Muscle of back (tissue), 3 donors: ENCODE measurements at regions not wholly inside any gene's neighbourhood (a gene's known extent, or its start where the extent isn't known, plus 50 kb on each side); places are given as distances from the start of the nearest gene placed in this dataset.
A peak's percentile ranks its signal among the peaks of the same experiment; 100 is the strongest.
"Not testable (repeated sequence)": the region's sequence is repeated elsewhere in the genome, so short reads cannot be mapped to it uniquely, and the experiment has no call there.

Experiments used
- DNase-seq, 3 donors: peaks; one replicate each; pipeline versions ENCODE4 v3.0.0 to v3.0.0-alpha.2; 2013

DNA sequence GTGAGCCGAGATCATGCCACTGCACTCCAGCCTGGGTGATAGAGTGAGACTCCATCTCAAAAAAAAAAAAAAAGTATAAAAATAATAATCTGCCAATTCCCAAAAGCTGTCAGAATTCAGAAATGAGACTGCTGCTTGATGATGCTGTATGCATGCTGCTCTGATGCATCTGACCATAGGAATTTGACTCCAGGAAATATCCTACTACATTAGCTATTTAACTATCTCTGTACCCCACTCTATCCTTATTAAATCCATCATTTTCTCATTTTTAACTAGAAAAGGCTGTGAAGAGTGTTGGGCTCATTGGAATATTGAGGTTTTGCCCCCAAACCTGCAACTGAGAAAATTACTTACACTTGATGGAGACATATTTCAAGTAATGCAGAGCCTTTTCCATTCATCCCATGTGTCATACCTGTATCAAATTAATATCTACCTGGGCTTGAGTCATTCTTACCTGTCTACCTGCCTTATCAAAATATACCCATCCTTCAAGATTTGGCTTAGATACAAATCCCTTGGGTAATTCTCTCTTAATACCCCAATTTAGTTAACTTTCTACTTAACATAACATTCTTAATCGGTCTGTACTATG, 135.2 kb upstream of the PREP start:
- DNase-seq: no peak

DNA sequence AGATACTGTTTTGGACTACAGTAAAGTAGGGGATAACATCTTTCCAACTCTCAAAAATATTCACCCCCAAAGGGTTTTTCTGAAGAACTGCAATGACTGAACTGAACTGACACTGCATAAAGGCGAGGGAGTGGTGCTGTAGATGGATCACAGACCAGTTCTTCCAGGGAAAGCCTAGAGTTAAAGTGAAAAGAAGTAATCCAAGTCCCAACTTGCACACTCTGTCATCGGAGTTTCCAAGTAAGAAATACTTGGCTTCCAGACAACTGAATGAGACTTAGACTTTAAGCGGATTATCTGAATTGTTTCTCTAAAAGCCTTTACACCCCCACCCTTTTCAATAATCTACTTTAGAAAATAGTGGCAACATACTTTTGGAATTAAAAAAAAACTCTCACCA, 134.1 kb upstream of the PREP start:
- DNase-seq: peak in 2 of 3 donors; percentile 33 to 42

DNA sequence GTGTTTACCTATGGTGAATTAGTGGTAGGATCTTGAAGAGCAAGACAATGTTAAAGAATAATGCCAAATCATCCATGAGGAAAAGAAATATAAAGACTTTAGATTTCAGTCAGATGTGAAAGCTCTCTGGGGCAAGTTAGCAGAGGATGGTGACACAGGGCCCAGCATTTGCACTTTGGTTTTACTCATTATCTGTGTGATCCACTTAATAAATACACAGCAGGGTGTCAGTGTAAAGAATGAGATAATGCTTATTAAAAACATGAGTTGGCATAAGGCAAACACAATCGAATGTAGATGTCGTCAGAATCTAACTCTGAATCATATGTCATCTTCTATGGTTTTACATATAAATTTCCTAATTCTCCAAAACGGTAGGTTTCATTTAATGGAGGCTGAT, 130.4 kb upstream of the PREP start:
- no peak for DNase-seq

DNA sequence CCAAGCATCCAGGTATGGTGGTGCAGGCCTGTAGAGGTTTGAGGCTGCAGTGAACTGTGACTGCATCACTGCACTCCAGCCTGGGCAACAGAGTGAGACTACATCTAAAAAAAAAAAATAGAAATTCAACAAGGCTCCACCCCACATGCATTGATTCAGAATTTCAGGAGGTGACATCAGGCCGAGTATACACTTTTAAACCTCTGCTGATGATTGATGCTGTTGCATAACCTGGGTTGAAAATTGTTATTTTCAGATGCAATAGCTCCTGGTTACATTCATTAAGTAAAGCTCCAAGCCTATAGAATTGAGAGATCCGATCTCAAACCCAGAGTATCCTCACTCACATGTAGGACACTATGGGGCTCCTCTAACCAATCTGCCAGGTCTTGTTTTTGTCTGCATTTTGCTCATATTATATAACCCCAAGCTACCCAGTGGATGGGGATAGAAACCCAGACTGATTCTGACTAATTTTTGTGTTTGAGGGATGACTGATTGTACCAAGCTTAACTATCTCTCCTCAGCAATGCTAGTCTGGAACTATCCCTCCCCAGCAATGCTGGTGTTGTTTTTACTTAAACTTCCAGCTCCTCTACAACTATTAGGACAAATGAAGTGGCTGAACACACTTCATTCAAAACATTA, 123.5 kb upstream of the PREP start:
- no peak for DNase-seq

DNA sequence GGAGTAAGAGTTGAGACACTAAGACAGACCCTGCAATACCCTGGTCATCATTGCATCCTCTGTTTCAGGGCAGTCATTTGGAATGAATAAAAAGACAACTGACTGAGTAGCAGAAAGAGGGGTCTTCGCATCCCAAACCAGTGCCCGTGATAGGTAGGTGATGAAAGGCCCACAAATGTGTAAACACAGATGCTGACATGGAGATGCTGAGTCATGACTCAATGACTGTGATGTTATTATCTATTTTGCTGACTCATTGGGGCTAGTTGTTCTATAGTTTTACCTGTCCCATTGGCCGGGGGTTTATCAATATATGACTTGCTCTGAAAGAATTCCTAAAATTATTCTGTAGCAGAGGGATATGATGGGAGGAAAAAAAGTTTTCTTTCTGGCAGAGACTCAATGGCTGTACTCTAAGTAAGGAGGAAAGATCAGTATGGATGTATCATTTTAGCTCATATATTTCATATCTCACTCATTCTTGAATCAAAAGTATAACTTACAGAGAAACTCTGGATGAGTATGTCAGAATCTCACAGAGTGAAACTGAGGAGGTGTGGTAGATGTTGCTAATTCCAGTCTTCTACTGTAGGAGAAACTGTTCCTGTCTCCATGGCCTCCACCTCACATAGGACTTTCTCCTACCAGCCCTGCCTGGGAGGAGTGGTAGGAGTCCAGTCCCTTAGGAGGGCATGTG, 119.9 kb upstream of the PREP start:
- DNase-seq: no peak

DNA sequence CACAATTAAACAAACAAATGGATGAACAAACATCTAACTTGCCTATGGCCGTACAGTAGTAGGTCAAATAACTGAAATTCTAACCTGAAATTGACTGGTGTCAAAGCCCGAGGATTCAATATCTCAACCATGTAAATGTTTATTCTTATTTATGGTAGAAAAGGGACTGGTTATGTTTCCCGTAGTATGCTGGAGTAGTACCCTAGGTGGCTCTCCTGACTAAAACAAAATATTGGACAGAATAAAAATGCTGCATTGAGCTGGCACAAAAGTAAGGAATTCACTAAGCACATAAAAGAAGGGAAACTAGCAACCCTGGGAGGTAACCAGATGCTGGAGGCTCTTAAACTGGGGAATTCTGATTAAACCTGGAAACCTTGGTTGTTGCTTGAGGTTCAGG, 117.1 kb upstream of the PREP start:
- DNase-seq: no peak

DNA sequence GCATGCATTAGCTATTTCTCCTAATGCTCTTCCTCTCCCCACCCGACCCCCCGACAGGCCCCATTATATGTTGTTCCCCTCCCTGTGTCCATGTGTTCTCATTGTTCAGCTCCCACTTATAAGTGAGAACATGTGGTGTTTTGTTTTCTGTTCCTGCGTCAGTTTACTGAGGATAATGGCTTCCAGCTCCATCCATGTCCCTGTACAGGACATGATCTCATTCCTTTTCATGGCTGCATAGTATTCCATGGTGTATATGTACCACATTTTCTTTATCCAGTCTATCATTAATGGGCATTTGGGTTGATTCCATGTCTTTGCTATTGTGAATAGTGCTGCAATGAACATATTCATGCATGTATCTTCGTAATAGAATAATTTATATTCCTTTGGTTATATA, 116.1 kb upstream of the PREP start:
- DNase-seq: not testable (repeated sequence)

DNA sequence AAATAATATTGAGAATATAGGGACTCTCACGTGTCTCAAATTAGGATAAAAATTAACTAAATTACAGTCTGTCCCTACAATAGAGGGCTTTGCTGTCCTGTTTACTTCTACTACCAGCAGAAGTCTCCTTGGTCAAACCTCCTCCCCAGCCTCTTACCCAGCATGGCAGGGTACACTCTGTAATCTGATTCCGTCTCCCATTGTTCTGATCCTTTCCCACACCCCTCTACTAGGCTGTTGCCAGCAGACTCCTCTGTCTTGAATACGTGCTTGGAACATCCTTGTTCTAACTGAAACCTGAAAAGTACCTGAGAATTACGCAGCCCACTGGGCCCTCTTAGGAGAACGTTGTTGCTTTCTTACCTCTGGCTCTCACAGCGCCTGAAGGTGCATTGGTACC, 112.2 kb upstream of the PREP start:
- DNase-seq: no peak

DNA sequence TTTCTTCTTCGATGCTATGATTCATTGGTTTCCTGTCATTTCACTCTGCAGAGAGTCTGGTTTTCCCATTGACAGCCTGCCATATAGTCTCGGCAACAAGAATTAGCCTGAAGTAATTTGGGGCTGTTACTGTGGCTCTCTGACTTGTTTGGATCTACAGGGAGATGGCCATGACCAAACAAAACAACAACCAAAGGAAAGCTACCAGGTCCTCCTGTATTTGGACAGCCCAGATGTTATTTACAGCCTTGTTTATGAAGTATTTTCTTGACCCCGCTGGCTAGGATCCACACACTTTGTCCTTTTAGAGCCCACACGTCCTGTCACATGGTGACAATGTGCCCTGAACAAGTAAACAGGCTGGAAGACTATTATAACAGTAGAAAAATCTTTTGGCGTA, 111.4 kb upstream of the PREP start:
- no peak for DNase-seq

DNA sequence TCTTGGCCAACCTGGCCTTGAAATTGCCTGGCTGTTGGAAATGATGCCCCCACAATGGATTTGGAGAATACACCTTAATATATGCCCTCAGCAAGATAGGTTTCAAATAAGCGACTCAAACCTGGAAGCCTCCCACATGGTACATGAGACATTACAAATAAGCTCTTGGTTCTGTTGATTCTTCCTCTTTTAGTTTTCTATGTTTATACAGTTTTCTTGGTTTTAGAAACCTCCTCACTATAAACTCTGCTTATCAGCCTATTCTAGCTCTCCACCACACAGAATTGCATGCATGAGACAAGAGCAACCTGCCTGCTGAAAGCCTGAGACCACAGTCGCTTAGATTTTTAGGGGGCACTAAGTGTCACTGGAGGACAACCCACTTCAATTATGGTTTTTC, 108.8 kb upstream of the PREP start:
- DNase-seq: no peak

DNA sequence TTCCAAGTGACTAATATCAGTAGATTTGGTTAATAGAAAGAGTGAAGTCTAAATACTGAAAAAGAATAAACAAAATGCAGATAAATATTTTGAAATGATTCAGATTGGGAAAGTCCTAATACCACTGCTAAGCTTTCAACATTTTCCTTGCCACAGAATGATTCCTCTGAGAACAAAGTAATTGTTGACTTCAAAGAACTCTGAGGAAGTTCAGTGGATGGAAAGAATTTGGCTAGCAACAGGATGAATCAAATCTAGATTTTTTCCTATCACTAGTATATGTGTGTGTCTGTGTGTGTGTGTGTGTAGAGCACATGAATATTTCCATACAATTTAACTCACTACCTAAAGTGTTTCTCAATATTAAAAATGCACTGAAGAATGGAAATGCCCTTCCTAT, 107.9 kb upstream of the PREP start:
- no peak for DNase-seq

DNA sequence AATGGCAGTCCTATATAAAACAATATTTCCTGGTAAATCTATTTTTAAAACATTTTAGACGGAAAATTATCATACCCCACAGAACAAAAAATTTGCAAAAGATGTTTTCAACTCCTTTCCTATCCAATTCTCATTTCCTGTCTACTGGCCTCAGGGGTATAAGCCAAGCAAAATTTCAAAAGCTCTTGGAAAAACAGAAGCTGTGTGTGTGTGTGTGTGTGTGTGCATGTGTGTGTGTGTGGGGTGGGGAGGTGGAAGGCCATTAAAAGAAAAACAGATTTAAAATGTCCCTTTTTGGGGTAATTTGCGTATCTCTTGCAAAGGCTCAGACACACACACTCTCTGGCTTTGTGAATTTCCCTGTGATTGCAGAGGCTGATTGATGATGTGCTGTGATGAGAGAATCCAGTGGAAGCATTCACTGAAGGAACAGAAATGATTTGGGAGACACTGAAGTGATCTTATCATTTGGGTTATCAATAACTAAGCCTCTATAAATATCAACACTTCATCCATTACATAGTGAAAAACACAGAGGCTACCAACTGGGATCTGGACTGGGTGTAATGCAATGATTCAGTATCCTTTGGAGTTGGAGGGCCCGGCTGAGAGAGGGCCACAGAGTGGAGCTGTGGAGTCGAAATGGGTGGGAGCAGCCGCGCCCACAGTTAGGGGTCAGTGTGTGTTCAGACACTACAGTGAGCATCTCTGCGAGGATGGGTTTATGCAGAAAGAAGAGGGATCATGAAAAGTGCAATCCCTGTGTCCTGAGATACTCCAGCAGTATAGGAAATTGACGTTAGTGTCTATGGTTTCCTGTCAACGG, 106.8 kb upstream of the PREP start:
- peak in 1 of 3 donors; percentile 37 for DNase-seq

DNA sequence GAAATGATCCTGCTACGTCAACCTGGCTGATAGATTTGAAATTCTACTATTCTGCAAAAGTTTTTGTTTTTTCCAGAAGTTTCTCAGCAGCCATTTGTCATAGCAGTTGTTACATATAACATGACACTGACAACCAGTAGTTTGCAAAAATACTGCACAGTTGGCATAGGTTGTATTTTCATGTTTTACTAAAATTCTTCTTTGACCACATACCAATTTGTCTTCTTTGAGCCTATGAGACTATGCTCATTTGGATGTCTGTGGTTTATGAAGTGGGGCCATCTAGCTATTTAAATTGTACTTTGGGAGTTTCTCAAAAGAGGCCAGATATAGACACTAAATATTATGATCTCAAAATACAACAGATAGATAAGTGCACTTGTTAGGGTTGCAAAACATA, 104.9 kb upstream of the PREP start:
- no peak for DNase-seq

DNA sequence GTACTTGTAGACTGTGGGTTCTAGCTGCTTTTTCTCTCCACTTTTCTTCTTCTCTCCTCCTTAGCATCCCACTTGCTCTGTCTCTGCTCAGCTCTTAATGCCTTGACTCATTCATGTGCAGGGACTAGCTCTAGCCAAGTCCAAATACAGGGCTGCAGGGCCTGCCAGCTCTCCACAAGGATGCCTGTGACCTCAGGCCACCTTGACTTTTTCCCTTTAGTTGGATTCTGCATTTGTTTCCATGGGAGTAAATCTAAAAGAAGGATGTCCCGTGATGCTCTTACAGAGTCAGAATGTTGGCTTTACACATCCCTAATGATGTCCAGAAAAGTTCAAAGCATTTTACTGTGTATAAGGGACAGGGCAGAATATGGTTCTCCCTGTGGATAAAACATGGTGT, 101.8 kb upstream of the PREP start:
- DNase-seq: peak in 2 of 3 donors; percentile 46 to 51

DNA sequence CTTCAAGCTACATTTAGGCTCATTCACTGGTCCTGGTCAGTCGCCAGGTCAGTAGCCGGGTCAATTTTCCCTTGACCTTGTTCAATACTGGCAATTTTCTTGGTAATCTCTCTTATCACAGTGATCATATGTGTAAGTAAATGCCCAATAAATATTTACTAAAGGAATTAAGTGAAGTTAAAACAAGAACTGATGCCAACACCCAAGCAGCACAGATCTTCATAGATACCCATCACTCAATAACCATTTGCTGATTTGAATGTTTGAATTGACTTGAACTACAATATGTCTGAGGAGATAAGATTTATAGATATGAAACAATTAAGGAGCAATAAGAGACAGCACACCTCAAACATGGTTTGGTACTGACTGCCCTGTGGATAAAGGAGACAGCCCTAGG, 100.8 kb upstream of the PREP start:
- DNase-seq: no peak

DNA sequence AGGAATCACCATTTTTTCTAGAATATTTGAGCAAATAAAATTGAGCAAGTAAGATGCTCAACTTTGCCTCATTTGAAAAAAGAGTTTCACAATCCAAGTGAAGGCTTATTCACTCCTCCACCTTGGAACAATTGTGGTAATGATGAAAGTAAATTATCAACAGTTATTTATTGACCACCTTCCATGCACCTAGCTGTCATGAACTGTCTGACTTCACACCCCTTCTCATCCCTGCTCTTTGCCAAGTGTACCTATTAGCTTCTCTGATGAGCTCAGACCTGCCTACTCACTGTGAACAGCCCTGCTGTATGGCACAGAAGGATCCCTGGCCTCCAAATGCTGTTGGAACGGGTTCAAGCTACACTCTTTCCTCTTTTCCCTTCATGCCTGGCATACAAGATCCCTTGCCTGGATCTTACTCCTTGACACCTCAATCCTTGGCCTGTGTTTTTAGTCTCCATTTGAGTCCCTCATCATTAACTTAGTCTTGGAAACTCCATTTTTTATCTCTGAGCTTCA, 99.0 kb upstream of the PREP start:
- no peak for DNase-seq

DNA sequence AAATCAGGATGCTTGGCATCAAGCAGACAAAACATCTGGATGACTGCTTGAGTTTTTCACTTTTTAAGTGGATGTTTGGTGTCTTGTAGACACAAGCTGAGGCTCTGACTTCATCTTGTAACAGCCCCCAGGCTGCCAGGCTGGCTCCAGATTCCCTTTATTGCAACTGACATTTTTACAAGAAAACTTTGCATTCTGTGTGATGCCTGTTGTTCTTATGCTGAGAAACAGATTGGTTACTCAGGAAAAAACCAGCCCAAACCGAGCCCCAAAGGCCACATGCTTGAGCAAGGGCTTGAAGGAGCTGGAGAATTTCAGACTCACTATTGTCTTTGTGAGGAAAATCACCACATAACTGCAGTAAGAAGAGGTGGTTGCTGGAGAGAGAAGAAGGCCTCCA, 98.4 kb upstream of the PREP start:
- DNase-seq: peak in 1 of 3 donors; percentile 9

DNA sequence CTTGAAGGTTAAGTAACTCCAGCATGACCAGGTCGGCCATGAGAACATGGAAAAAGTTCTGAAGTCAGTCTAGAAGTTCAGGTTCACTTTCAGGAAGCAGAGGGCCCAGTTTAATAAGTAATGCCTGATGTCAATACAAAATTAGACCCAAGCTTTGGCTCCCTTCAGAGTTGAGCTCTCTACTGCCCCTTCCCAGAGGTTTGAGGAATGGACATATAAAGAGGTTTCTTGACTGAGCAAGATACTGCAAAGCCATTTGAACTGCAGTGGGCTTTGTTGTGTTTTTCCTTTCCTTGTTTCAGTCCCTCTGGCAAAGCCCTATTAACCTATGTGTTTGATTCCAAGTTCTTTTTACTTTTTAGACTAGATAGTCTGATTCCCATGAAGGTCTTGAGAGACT, 97.8 kb upstream of the PREP start:
- no peak for DNase-seq

DNA sequence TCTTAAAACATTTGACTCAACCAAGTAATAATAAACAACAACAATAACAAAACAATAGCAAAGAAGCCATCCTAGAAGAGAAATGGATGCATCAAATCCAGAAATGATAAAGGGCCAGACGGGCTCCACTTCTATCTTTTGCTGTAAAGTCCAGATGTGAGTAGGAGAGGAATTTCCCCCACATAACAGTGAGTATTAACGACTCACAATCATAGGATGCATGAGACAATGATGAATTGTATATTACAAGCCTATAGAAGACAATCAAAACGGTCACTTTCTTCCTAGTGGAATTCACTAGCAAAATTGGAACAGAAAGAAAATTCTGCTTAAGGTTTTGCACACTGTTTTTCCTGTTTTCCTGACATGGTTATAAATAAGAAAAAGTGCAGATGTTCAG, 97.0 kb upstream of the PREP start:
- DNase-seq: no peak

DNA sequence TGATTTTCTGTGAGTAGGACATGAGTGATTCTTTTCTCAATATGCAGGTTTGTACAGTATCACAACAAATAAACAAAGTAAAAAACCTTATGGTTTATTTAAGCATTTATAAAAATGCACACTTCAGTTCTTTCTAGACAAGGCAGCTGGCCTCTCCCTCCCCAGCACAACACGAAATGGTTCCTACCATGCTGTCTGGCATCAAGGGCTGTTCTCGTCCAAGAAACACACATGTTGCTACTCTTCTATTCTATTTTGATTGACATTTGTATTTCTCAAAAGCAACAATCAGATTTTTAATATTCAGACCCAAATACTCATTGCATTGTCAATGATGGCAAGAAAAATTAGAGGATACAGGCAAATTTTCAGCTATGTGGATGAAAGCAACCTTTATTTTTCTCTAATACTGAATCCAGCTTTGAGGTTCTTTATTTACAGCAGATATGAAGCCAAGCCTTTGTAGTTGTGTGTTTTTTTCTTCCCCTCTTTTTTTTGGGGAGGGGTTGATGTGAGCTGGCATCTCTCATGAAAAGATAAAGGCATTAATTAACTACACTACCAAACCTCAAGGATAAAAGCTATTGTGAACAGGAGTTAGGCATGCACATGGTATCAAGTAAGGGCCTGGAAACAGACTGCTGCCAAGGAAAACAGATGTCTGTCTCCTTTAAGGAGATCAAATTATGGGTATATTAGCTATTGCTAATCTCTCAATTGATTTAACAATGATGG, 96.4 kb upstream of the PREP start:
- no peak for DNase-seq

DNA sequence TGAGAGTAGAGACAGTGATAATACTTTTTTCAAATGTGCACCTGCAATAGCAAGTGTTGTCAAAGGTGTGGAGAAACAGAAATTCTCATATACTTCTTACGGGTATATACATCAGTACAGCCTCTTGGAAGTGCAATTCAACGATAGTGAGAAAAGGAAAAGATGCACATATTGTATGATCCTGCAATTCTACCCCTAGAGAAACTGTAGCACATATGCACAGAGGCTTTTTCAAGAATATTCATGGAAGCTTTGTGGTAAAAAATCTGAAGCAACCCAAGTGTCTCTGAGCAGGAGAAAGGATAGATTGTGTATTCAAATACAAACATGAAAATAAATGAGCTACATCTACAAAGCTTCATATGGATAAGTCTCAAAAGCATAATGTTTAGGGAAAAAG, 94.7 kb upstream of the PREP start:
- DNase-seq: no peak

DNA sequence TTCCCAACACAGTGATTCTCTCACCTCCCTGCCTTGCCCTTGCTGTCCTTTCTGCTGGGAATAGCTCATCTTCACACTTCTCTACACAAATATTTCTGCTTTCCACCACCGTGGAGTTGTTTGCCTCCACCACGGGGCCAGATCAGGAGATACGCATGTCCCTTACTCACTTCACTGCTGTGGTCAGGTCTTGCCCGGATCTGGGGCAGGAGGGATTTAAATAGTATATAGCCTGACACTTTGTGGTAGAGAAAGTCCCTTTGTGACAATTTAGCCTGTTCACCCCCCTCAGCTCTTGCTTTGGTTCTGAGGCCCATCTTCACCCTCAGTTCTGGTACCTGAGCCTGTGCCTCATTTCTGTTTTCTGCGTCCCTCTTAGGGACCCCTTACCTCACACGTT, 92.6 kb upstream of the PREP start:
- DNase-seq: no peak
